ENCODE measurements at regions not wholly inside any gene's neighbourhood (a gene's known extent, or its start where the extent isn't known, plus 50 kb on each side); places are given as distances from the start of the nearest gene placed in this dataset.
"Not testable (repeated sequence)": the region's sequence is repeated elsewhere in the genome, so short reads cannot be mapped to it uniquely, and the experiment has no call there.

DNA sequence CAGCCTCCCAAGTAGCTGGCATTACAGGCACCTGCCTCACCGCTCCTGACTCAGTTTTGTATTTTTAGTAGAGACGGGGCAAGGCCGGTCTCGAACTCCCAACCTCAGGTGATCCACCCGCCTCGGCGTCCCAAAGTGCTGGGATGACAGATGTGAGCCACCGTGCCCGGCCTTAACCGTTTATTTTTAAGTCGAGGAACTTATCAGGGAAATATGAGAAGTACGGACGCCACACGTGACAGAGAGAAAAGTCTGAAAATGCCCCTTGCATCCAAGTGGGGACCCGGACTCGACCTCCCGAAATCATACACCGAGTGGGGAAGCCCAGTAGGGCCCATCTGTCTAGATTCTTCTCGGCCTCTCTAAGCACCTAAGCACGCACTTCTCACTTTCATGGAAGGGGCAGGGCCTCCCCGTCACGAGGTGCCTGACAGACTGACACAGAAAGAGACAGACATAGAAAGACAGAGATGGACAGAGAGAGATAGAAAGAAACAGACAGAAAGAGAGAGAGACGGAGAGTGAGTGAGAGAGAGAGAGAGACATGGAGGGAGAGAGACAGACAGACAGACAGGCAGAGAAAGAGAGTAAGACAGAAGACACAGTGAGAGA lies 756.5 kb upstream of the DEFB115 start:
- no peaks in the 10 kb centered on the region for H3K36me3 ChIP-seq
- no peak overlapping the region for H3K27ac ChIP-seq
- H3K9me3 ChIP-seq (replicated peaks): no peaks in the 10 kb centered on the region
- no peaks in the 10 kb centered on the region for H3K27me3 ChIP-seq
- no peaks in the 10 kb centered on the region for H3K4me1 ChIP-seq
- no peak for DNase-seq
- no peak overlapping the region for H3K4me3 ChIP-seq

DNA sequence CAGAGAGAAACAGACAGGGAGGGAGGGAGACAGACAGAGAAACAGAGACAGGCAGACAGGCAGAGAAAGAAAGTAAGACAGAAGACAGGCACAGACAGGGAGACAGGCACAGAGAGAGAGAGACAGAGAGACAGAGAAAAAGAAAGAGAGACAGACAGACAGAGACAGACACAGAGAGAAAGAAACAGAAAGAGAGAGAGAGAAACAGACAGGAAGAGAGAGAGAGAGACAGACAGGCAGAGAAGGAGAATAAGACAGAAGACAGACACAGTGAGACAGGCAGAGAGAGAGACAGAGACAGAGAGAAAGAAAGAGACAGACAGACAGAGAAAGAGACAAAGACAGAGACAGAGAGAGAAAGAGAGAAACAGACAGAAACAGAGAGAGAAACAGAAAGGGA lies 754.8 kb upstream of the DEFB115 start:
- Histone ChIP-seq H3K27me3 (no peaks in the 10 kb centered on the region), H3K27ac (no peak overlapping the region), H3K4me1 (no peaks in the 10 kb centered on the region), H3K9me3 (replicated peaks) (no peaks in the 10 kb centered on the region), H3K4me3 (no peak overlapping the region), H3K36me3 (no peaks in the 10 kb centered on the region)
- no peak for DNase-seq

DNA sequence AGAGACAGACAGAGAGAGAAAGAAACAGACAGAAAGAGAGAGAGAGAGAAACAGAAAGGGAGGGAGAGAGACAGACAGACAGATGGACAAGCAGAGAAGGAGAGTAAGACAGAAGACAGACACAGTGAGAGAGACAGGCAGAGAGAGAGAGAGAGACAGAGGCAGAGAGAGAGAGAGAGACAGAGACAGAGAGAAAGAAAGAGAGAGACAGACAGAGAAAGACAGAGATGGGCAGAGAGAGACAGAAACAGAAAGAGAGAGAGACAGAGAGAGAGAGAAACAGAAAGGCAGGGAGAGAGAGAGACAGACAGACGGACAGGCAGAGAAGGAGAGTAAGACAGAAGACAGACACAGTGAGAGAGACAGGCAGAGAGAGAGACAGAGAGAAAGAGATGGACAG lies 754.3 kb upstream of the DEFB115 start:
- H3K36me3 ChIP-seq; H3K27me3 ChIP-seq; H3K9me3 ChIP-seq (replicated peaks); H3K27ac ChIP-seq; H3K4me1 ChIP-seq; DNase-seq; H3K4me3 ChIP-seq: not testable (repeated sequence)

DNA sequence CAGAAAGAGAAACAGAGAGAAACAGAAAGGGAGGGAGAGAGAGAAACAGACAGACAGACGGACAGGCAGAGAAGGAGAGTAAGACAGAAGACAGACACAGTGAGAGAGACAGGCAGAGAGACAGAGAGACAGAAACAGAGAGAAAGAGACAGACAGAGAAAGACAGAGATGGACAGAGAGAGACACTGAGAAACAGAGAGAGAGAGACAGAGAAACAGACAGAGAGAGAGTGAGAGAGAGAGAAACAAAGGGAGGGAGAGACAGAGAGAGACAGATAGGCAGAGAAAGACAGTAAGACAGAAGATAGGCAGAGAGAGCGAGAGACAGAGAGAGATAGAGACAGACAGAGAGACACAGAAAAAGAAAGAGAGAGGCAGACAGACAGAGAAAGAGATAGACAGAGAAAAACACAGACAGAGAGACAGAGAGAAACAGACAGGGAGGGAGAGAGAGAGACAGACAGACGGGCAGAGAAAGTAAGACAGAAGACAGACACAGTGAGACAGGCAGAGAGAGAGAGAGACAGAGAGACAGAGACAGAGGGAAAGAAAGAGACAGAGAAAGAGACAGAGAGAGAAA lies 753.4 kb upstream of the DEFB115 start:
- H3K36me3 ChIP-seq: no peaks in the 10 kb centered on the region
- no peaks in the 10 kb centered on the region for H3K27me3 ChIP-seq
- no peak for DNase-seq
- no peak overlapping the region for H3K27ac ChIP-seq
- H3K4me3 ChIP-seq: no peak overlapping the region
- no peaks in the 10 kb centered on the region for H3K9me3 ChIP-seq (replicated peaks)
- no peaks in the 10 kb centered on the region for H3K4me1 ChIP-seq

DNA sequence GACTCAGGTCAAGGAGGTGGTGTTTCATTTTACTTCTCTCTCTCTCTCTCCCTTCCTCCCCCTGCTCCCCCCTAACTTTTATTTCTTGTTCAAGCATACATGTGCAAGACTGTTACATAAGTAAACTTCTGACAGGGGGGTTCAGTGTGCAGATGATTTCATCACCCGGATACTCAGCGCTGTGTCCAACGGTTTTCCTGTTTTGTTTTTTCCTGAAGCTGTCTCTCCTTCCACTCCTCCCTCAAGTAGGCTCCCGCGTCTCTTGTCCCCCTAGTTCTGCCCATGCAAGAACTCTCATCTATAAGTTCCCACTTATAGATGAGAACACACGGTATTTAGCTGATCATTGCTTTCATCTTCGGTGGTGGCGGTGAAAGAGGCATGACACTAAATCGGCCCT lies 751.9 kb upstream of the DEFB115 start:
- no peaks in the 10 kb centered on the region for H3K27me3 ChIP-seq
- no peak overlapping the region for H3K4me3 ChIP-seq

DNA sequence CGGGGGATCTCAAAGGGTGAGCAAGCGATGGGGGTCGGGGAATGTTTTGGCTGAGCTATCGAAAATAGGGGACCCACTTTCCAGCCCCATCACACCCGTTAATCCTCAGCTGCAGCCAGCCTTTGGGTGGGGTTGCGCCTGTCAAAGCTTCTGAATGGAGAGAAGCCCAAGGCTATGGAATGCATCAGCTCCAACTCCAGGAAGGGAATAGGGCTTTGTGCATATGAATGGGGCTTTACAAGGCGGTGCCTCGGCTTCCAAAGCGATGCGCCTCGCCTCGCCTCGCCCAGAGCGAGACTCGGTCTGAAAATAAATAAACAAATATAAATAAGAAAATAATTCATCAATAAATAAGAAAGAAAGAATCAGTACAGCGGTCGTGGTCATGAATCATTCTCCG lies 751.4 kb upstream of the DEFB115 start:
- no peak for DNase-seq
- Histone ChIP-seq H3K4me1 (no peaks in the 10 kb centered on the region), H3K4me3 (no peak overlapping the region), H3K27me3 (no peaks in the 10 kb centered on the region), H3K36me3 (no peaks in the 10 kb centered on the region), H3K9me3 (replicated peaks) (no peaks in the 10 kb centered on the region), H3K27ac (no peak overlapping the region)

More for the DNA sequence above, 751.9 kb upstream of the DEFB115 start:
- no peaks in the 10 kb centered on the region for H3K36me3 ChIP-seq
- H3K4me1 ChIP-seq: no peaks in the 10 kb centered on the region
- no peaks in the 10 kb centered on the region for H3K9me3 ChIP-seq (replicated peaks)
- no peak overlapping the region for H3K27ac ChIP-seq
- DNase-seq: no peak

DNA sequence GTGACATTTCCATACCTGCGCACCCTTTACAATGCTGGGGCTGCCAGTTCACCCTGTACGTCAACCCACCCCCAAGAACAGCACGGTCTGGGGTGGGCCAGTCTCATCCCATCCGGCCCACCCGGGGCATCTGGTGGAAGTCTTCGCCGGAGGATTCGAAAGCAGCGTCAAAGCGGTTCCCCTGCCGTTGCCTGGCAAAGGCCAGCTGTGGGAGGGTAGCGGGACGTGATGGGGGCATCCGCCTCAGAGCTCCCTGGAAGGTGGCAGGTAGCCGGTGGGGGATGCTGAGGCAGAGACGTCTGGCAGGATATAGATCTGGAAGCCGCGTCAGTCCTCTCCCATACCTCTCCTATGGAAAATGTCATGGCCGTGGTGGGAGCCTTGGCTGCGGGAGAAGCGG lies 749.1 kb upstream of the DEFB115 start:
- not testable (repeated sequence) for H3K4me3 ChIP-seq; H3K9me3 ChIP-seq (replicated peaks); H3K27me3 ChIP-seq; DNase-seq; H3K4me1 ChIP-seq; H3K36me3 ChIP-seq; H3K27ac ChIP-seq

DNA sequence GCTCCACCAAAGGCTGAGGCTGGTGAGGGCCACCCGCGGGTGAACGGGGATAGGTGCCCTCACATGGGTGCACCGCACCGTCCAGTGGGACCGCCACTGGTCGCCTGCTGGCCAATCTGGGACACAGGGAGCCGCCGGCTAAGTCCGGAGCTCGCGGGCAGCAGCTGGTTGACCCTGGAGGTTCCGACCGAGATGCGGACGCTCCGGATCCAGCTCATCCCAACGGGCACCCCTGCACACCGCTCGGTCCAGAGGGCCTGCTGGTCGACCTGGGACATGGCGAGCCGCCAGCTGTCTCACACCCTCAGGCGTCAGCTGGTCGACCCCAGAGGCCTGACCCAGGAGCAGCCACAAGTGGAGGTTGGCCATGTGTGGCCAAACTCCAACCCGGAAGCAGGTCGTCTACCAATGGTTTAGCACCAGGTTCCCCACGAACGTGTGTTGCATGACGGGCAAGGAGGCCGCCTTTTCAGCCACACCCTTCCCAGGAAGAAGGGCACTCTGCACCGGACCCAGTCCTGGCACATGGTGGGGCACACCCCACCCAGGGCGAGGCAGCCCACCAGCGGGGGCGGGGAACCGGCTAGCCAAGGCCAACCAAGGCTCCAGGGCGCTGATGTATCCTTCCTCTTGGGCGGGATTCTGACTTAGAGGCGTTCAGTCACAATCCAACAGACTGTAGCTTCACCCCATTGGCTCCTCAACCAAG lies 746.0 kb upstream of the DEFB115 start:
- no peaks in the 10 kb centered on the region for H3K36me3 ChIP-seq
- no peak for DNase-seq
- no peak overlapping the region for H3K27ac ChIP-seq
- H3K4me3 ChIP-seq: no peak overlapping the region
- H3K4me1 ChIP-seq: no peaks in the 10 kb centered on the region
- H3K27me3 ChIP-seq: no peaks in the 10 kb centered on the region
- no peaks in the 10 kb centered on the region for H3K9me3 ChIP-seq (replicated peaks)

DNA sequence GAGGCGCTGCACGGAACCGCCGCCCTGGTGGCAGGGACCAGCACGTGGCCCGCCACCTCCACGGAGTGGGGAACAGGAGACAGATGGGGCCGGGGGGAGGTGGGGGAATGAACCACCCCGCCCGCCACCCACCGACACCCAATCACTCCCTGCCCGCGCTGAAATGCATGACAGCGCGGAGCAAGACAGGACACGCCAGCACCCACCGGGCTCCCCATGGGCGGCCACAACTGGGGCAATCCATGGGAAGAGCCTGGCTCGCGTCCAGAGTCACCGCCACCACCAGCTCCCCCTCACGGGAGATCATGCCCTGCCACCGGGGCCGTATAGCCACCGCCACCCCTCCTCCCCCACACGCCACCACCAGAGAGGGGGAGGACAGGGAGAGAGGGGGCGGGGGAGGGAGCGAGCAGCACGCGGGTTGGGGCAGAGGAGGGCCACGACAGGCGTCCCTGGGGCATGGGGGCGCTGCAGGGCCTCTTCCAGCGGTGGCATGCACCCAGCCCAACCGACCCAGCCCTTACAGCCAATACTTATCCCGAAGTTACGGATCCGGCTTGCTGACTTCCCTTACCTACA lies 744.3 kb upstream of the DEFB115 start:
- no peak for DNase-seq
- H3K9me3 ChIP-seq (replicated peaks): no peaks in the 10 kb centered on the region
- H3K27ac ChIP-seq: no peak overlapping the region
- no peaks in the 10 kb centered on the region for H3K4me1 ChIP-seq
- no peaks in the 10 kb centered on the region for H3K36me3 ChIP-seq
- H3K27me3 ChIP-seq: no peaks in the 10 kb centered on the region
- no peak overlapping the region for H3K4me3 ChIP-seq

DNA sequence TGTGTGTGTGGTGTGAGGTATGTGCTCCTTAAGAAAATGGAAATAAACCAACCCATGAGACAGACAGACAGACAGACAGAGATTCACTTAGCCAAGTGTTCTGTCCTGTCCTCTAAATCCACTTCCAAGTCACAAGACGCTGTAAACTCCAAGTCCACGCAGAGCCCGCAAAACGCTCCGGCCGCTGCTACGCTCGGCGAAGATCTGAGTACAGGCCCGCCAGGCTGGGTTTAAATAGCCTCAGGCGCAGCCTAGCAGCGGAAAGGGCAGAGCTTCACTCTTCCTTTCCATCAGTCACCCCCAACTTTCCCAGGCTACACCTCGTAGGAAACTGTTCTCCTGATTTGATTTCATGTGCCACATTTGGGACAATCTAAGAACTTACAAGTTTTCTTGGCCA lies 741.5 kb upstream of the DEFB115 start:
- not testable (repeated sequence) for H3K36me3 ChIP-seq; H3K27me3 ChIP-seq; DNase-seq; H3K4me1 ChIP-seq; H3K9me3 ChIP-seq (replicated peaks); H3K27ac ChIP-seq; H3K4me3 ChIP-seq

DNA sequence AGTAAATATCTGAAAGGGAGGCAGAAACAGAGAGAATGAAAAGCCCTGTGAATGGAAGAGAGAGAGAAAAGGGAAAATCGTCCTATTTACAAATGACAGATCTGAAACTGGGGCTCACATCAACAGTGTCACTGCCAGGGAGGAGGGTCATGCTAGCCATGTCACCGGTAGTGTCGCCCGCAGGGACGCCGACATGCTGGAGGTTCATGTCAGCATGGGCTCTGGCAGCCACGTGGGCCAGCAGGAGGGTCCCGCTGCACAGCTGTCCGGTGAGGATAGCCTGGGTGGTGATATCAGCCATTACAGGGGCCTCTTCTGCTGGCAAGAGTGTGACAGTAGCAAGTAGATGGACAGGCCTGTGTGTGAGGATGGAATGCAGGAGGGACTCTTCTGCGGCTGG lies 738.6 kb upstream of the DEFB115 start:
- not testable (repeated sequence) for H3K27ac ChIP-seq; H3K36me3 ChIP-seq; H3K4me1 ChIP-seq; H3K27me3 ChIP-seq; H3K9me3 ChIP-seq (replicated peaks); H3K4me3 ChIP-seq; DNase-seq

DNA sequence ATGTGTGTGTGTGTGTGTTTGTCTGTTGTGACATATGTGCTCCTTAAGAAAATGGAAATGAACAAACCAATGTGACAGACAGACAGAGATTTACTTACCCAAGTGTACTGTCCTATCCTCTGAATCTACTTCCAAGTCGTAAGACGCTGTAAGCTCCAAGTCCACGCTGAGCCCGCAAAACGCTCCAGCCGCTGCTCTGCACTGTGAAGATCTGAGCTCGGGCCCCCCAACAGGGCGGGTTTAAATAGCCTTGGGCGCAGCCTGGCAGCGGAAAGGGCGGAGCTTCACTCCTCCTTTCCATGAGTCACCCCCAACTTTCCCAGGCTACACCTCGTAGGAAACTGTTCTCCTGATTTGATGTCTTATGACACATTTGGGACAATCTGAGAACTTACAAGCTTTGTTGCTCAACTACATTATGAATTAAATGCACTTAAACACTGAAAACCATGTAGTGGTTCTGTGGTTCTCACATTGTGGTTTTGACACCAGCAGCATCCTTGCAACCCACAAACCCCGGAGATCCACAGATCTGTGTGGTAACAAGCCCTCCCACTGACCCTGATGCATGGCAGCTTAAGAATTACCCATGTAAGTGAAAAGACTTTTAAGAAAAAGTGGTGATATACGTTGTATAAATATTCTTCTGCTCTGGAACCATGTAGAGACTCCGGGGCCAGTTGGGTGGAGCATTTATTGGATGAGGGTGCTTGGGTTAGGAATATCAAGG lies 735.6 kb upstream of the DEFB115 start:
- H3K36me3 ChIP-seq; H3K27me3 ChIP-seq; H3K9me3 ChIP-seq (replicated peaks); H3K4me3 ChIP-seq; H3K27ac ChIP-seq; DNase-seq; H3K4me1 ChIP-seq: not testable (repeated sequence)

DNA sequence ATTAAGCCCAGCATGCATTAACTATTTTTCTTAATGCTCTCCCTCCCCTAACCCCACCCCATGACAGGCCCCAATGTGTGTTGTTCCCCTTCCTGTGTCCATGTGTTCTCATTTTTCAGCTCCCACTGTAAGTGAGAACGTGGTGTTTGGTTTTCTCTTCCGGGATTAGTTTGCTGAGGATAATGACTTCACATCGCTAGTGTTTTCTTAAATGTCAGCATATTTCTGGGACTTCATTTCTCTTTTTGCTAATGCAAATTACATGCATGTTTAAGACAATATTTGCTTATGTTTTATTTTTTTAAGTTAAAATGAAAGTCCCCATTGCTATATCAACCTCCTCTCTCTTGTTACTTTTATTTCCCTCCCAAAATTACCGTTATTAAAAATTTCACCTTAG lies 733.3 kb upstream of the DEFB115 start:
- not testable (repeated sequence) for H3K36me3 ChIP-seq; H3K4me3 ChIP-seq; H3K27me3 ChIP-seq; H3K27ac ChIP-seq; H3K9me3 ChIP-seq (replicated peaks); H3K4me1 ChIP-seq; DNase-seq

DNA sequence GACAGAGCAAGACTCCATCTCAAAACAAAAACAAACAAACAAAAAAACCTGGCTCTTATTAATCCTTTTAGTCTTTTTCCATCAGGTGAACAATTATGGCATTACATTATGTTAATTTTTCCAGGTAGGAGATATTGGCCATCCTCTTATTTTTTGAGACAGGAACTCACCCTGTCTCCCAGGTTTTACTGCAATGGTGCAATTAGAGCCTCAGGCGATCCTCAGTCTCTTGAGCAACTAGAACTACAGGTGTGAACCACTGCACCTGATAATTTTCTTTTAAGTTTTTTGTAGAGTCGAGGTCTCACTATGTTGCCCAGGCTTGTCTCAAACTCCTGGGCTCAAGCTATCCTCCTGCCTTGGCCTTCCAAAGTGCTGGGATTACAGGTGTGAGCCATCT lies 732.7 kb upstream of the DEFB115 start:
- not testable (repeated sequence) for H3K27ac ChIP-seq; H3K4me1 ChIP-seq; H3K4me3 ChIP-seq; H3K27me3 ChIP-seq; H3K36me3 ChIP-seq; H3K9me3 ChIP-seq (replicated peaks); DNase-seq

DNA sequence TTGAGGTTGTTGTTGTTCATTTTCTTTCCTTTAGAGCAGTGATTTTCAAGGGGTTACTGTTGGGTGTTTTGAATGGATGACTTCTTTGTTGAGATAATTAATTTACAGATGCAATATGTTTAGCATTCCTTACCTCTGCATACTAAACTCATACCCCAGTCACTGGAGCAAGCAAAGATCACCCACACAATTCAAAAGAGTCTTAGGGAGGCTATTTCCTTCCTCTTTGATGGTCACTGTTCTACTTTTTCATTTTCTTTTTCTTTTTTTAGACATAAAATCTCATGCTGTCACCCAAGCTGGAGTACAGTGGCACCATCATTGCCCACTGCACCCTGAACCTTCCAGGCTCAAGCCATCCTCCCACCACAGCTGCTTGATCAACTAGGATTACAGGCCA lies 723.8 kb upstream of the DEFB115 start:
- not testable (repeated sequence) for H3K4me3 ChIP-seq; H3K36me3 ChIP-seq; H3K27me3 ChIP-seq; H3K4me1 ChIP-seq; DNase-seq; H3K27ac ChIP-seq; H3K9me3 ChIP-seq (replicated peaks)

Measured in SJCRH30 (cell line).